Hepatocyte (in vitro differentiated cells): ENCODE measurements at regions not wholly inside any gene's neighbourhood (a gene's known extent, or its start where the extent isn't known, plus 50 kb on each side); places are given as distances from the start of the nearest gene placed in this dataset.

ENCODE experiments used
- DNase-seq: peaks from one replicate; pipeline ENCODE4 v3.0.0-alpha.2; 2016; ENCODE audit warnings: low spot score
- H2AFZ ChIP-seq: fragments of 200-600 bp; sonication (generic); 2 replicates; pipeline ENCODE4 v1.6.0; 2016; ENCODE audit warnings: antibody characterized with exemption, mild to moderate bottlenecking
- H3K27ac ChIP-seq: fragments of 200-600 bp; sonication (generic); 2 replicates; pipeline ENCODE4 v1.5.1; 2016; ENCODE audit warnings: mild to moderate bottlenecking
- H3K27me3 ChIP-seq: fragments of 200-600 bp; sonication (generic); 2 replicates; pipeline ENCODE4 v1.6.1; 2016
- H3K36me3 ChIP-seq: fragments of 200-600 bp; sonication (generic); replicated peaks from 2 replicates; pipeline ENCODE4 v1.5.1; 2016; ENCODE audit warnings: low read depth; ENCODE audit not compliant: insufficient read depth
- H3K4me1 ChIP-seq: fragments of 200-600 bp; sonication (generic); 2 replicates; pipeline ENCODE4 v1.5.1; 2016; ENCODE audit warnings: mild to moderate bottlenecking, moderate library complexity; ENCODE audit not compliant: insufficient read depth
- H3K4me2 ChIP-seq: fragments of 200-600 bp; sonication (generic); 2 replicates; pipeline ENCODE4 v1.6.0; 2016
- H3K4me3 ChIP-seq: fragments of 200-600 bp; sonication (generic); 2 replicates; pipeline ENCODE4 v1.5.1; 2016; ENCODE audit warnings: mild to moderate bottlenecking
- H3K79me2 ChIP-seq: fragments of 200-600 bp; sonication (generic); 2 replicates; pipeline ENCODE4 v1.6.0; 2017; ENCODE audit warnings: mild to moderate bottlenecking
- H3K9me2 ChIP-seq: fragments of 200-600 bp; sonication (generic); replicated peaks from 2 replicates; pipeline ENCODE4 v1.6.0; 2017; ENCODE audit warnings: mild to moderate bottlenecking; ENCODE audit not compliant: insufficient read depth
- H3K9me3 ChIP-seq: fragments of 200-600 bp; sonication (generic); 2 replicates; pipeline ENCODE4 v1.5.1; 2016; ENCODE audit warnings: low read depth, mild to moderate bottlenecking
- H4K20me1 ChIP-seq: fragments of 200-600 bp; sonication (generic); 2 replicates; pipeline ENCODE4 v1.6.0; 2016; ENCODE audit warnings: mild to moderate bottlenecking; ENCODE audit not compliant: insufficient read depth, poor library complexity, severe bottlenecking
- EZH2 ChIP-seq: fragments of 200-600 bp; sonication (generic); IDR thresholded peaks from 2 replicates; pipeline ENCODE4 v1.6.1; 2016; ENCODE audit warnings: antibody characterized with exemption, mild to moderate bottlenecking, borderline replicate concordance
- EZH2phosphoT487 ChIP-seq: fragments of 200-600 bp; sonication (generic); IDR thresholded peaks from one replicate; pipeline ENCODE4 v1.6.1; 2018; ENCODE audit warnings: antibody characterized with exemption, mild to moderate bottlenecking, low read depth, moderate library complexity; ENCODE audit not compliant: unreplicated experiment, severe bottlenecking
- WGBS: methylation state at CpG from one replicate; pipeline ENCODE4 v1.1.6; 2016; ENCODE audit warnings: low lambda C conversion rate; ENCODE audit errors: missing lambda C conversion rate; 5-methylcytosine and 5-hydroxymethylcytosine counted together
- TF ChIP-seq, protein P1 (sequence below): fragments of 200-600 bp; sonication (generic); IDR thresholded peaks from 2 replicates; pipeline ENCODE4 v1.5.1; 2016; ENCODE audit warnings: antibody characterized with exemption, mild to moderate bottlenecking; ENCODE audit not compliant: poor library complexity

DNA sequence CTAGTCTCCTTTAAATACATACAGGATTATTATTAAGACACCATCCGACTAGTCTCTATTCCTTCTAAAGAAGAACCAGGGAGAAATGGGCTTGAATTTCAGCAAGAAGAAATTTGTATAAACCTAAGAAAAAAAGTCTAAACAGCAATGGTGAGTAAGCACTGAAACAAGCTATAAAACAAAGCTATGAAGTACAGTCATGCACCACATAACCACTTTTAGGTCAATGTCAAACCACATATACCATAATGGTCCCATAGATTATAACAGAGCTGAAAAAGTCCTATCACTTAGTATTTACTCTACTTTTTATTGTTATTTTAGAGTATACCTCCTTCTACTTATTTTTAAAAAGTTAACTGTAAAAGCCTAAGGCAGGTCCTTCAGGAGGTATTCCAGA, 102.0 kb upstream of the NFIB start:
- H3K4me3 ChIP-seq, result no peak overlapping the region
- no peaks in the 10 kb centered on the region for H3K79me2 ChIP-seq
- H3K36me3 ChIP-seq, result no peaks in the 10 kb centered on the region
- 71% methylated on average over 1 of the region's 1 CpG for WGBS
- no peak overlapping the region for H2AFZ ChIP-seq
- no peak overlapping the region for H3K4me2 ChIP-seq
- H3K9me2 ChIP-seq, result no peaks in the 10 kb centered on the region
- H3K27ac ChIP-seq, result no peak overlapping the region
- H3K9me3 ChIP-seq, result no peaks in the 10 kb centered on the region
- H3K27me3 ChIP-seq, result no peaks in the 10 kb centered on the region
- no peaks in the 10 kb centered on the region for H4K20me1 ChIP-seq
- H3K4me1 ChIP-seq, result peaks cover 16% of the 10 kb centered on the region
- no peak for DNase-seq
- TF ChIP-seq EZH2 (no peak), EZH2phosphoT487 (no peak)
- TF ChIP-seq, protein P1, sequence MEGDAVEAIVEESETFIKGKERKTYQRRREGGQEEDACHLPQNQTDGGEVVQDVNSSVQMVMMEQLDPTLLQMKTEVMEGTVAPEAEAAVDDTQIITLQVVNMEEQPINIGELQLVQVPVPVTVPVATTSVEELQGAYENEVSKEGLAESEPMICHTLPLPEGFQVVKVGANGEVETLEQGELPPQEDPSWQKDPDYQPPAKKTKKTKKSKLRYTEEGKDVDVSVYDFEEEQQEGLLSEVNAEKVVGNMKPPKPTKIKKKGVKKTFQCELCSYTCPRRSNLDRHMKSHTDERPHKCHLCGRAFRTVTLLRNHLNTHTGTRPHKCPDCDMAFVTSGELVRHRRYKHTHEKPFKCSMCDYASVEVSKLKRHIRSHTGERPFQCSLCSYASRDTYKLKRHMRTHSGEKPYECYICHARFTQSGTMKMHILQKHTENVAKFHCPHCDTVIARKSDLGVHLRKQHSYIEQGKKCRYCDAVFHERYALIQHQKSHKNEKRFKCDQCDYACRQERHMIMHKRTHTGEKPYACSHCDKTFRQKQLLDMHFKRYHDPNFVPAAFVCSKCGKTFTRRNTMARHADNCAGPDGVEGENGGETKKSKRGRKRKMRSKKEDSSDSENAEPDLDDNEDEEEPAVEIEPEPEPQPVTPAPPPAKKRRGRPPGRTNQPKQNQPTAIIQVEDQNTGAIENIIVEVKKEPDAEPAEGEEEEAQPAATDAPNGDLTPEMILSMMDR, result no peak

DNA sequence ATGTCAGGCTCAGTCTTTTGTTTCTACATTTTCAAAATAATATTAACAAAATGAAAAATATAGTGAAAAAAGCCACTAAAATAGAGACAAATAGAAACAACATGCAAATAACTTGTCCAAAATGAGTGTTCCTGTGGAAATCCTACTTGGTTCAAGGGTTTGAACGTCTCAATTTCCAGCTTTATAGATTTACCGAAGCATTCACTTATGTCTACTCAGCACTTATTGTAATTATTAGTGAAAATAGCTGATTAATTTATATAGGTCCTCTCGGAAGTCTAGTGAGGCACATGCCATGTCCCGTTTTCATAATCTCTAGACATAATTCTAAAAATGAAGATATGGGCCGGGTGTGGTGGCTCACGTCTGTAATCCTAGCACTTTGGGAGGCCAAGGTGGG, 99.9 kb upstream of the NFIB start:
- no peak for DNase-seq
- H3K36me3 ChIP-seq, result no peaks in the 10 kb centered on the region
- TF ChIP-seq EZH2phosphoT487 (no peak), EZH2 (no peak)
- TF ChIP-seq, protein P1, result no peak
- H3K27ac ChIP-seq, result no peak overlapping the region
- H3K4me3 ChIP-seq, result no peak overlapping the region
- H4K20me1 ChIP-seq, result no peaks in the 10 kb centered on the region
- H3K4me1 ChIP-seq, result peaks cover 6% of the 10 kb centered on the region
- WGBS, result 94% methylated on average over 6 of the region's 6 CpGs
- H3K4me2 ChIP-seq, result no peak overlapping the region
- H2AFZ ChIP-seq, result no peak overlapping the region
- no peaks in the 10 kb centered on the region for H3K9me2 ChIP-seq
- no peaks in the 10 kb centered on the region for H3K27me3 ChIP-seq
- H3K79me2 ChIP-seq, result no peaks in the 10 kb centered on the region
- H3K9me3 ChIP-seq, result no peaks in the 10 kb centered on the region

DNA sequence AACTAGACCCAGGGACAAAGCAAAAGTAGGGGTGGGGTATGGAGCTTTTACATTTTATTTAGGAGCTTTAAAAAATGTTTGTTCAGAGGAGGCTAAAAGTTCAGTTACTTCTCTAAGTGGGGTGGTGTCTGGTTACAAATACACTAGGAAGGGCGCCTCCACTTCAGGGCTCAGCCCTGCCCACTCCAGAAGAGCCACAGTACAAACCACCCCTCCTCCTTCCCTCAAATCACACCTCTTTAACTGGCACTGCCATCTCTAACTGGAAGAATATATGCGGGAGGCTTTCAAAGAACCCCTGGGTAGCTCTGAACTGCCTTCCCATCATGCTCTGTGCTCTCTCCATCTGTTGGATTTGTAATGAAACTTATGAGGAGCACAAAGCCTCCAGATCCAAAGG, 98.8 kb upstream of the NFIB start:
- no peaks in the 10 kb centered on the region for H3K9me2 ChIP-seq
- no peak overlapping the region for H3K4me2 ChIP-seq
- H3K9me3 ChIP-seq, result no peaks in the 10 kb centered on the region
- H4K20me1 ChIP-seq, result no peaks in the 10 kb centered on the region
- no peak for DNase-seq
- no peak overlapping the region for H3K4me3 ChIP-seq
- no peaks in the 10 kb centered on the region for H3K79me2 ChIP-seq
- no peaks in the 10 kb centered on the region for H3K4me1 ChIP-seq
- TF ChIP-seq EZH2phosphoT487 (no peak), EZH2 (no peak)
- TF ChIP-seq, protein P1, result no peak
- WGBS, result 59% methylated on average over 2 of the region's 2 CpGs
- H3K36me3 ChIP-seq, result no peaks in the 10 kb centered on the region
- H2AFZ ChIP-seq, result no peak overlapping the region
- peak overlapping the region; percentile 10 for H3K27ac ChIP-seq
- H3K27me3 ChIP-seq, result no peaks in the 10 kb centered on the region

- Histone ChIP-seq H3K27me3 (no peaks in the 10 kb centered on the region), H2AFZ (no peak overlapping the region), H3K9me3 (no peaks in the 10 kb centered on the region), H3K9me2 (no peaks in the 10 kb centered on the region), H4K20me1 (no peaks in the 10 kb centered on the region), H3K36me3 (no peaks in the 10 kb centered on the region), H3K79me2 (no peaks in the 10 kb centered on the region), H3K4me1 (no peaks in the 10 kb centered on the region), H3K4me3 (no peak overlapping the region), H3K27ac (no peak overlapping the region), H3K4me2 (no peak overlapping the region)
- TF ChIP-seq EZH2phosphoT487 (no peak), EZH2 (no peak)
- TF ChIP-seq, protein P1, result no peak
- 96% methylated on average over 2 of the region's 2 CpGs for WGBS
- DNase-seq, result no peak
Observed at GRCh38 chr9:14406463-14406862, 92.5 kb upstream of the NFIB start.
